ENCODE measurements at regions not wholly inside any gene's neighbourhood (a gene's known extent, or its start where the extent isn't known, plus 50 kb on each side); places are given as distances from the start of the nearest gene placed in this dataset.

- FAIRE-seq (no peak), DNase-seq (ENCODE audit: low read depth, low spot score) (no peak)
- no peaks in the 10 kb centered on the region for H3K27me3 ChIP-seq (ENCODE audit: control insufficient read depth in 2 of 2, insufficient read depth in 2 of 2, low read length in 2 of 2)
- H3K9me1 ChIP-seq (replicated peaks; ENCODE audit: control insufficient read depth, extremely low read depth, insufficient read depth, low read length) = no peaks in the 10 kb centered on the region
- no TSS peak for BruUV-seq (replicated peaks)
- no peak overlapping the region for H3K9ac ChIP-seq (replicated peaks; ENCODE audit: extremely low read depth, insufficient read depth, low read length)
- H3K4me3 ChIP-seq (replicated peaks in 1 of 3; ENCODE audit: insufficient read depth in 1 of 3, low read depth in 1 of 3, low read length in 3 of 3) = no peak overlapping the region
- no peak overlapping the region for H3K27ac ChIP-seq (ENCODE audit: insufficient read depth, low read depth, low read length)
- H3K36me3 ChIP-seq (ENCODE audit: control insufficient read depth in 2 of 2, extremely low read depth in 1 of 2, insufficient read depth in 2 of 2, low read length in 2 of 2) = no peaks in the 10 kb centered on the region
- CTCF ChIA-PET = no interaction called here
- intact Hi-C loops (cut with micrococcal nuclease) (no loop called here), dilution Hi-C loops (cut with MboI; ENCODE audit: extremely low pct_ligation_motif_present, low sequenced_read_pairs) (no loop called here)
- no peaks in the 10 kb centered on the region for H4K20me1 ChIP-seq (replicated peaks; ENCODE audit: control insufficient read depth, extremely low read depth, insufficient read depth, low read length)
- H3K4me1 ChIP-seq (ENCODE audit: control insufficient read depth, extremely low read depth, insufficient read depth, low read length) = no peaks in the 10 kb centered on the region
- no peaks in the 10 kb centered on the region for H3K9me3 ChIP-seq (replicated peaks; ENCODE audit: control insufficient read depth, insufficient read depth, low read length)
- H3K79me2 ChIP-seq (ENCODE audit: control insufficient read depth, insufficient read depth, low read length) = no peaks in the 10 kb centered on the region
- POLR2A ChIA-PET = no interaction called here
- TF ChIP-seq MYC (IDR thresholded peaks at IDR 0.05; ENCODE audit: low read depth, low read length) (no peak), MAX (IDR thresholded peaks at IDR 0.05; ENCODE audit: insufficient read depth, insufficient read length) (no peak), POLR2A (IDR thresholded peaks at IDR 0.05; ENCODE audit: low read depth, low read length) (no peak), JUN (IDR thresholded peaks at IDR 0.05; ENCODE audit: borderline replicate concordance, insufficient read depth, insufficient read length, low read depth) (no peak), CTCF (IDR thresholded peaks at IDR 0.05; ENCODE audit: extremely low read depth in 1 of 2, insufficient read depth in 1 of 2, low read depth in 1 of 2, low read length in 2 of 2) (no peak), EZH2 (IDR thresholded peaks at IDR 0.05; ENCODE audit: borderline replicate concordance, low read depth, low read length, severe bottlenecking) (no peak), POLR2AphosphoS5 (IDR thresholded peaks at IDR 0.05; ENCODE audit: insufficient read depth, low read depth, low read length) (no peak), FOS (IDR thresholded peaks at IDR 0.05; ENCODE audit: borderline replicate concordance, insufficient read depth, low read length) (no peak)
- H2AFZ ChIP-seq (ENCODE audit: low read depth, low read length) = no peak overlapping the region
- H3K4me2 ChIP-seq (ENCODE audit: insufficient read depth, low read length) = no peak overlapping the region
Measured at GRCh38 chr2:66675591-66675990, 240.7 kb downstream of the MEIS1 start.

Data from endothelial cell of umbilical vein (primary cell).